IMR-90 (cell line): ENCODE measurements at regions not wholly inside any gene's neighbourhood (a gene's known extent, or its start where the extent isn't known, plus 50 kb on each side); places are given as distances from the start of the nearest gene placed in this dataset.

Experiments used
- ATAC-seq: fragments of 200-7000 bp; cut with Tn5 transposase; 2 replicates; pipeline ENCODE4 v1.9.1; 2020; ENCODE audit warnings: low read depth, mild to moderate bottlenecking, moderate library complexity
- BruUV-seq: library from RNA; stranded (reverse); fragments of 400-500 nt; replicated peaks from 2 replicates; lab custom pipeline; 2021; lab: Mats Ljungman, UMichigan
- CTCF ChIA-PET: fragments of 300-600 bp; formaldehyde crosslinking; extraction: SDS; loops from one replicate; lab custom pipeline; 2021; ENCODE audit warnings: antibody characterized with exemption; lab: Yijun Ruan, JAX
- POLR2A ChIA-PET: fragments of 300-600 bp; sonication (Branson Sonifier 250); formaldehyde crosslinking; loops from one replicate; lab custom pipeline; 2022; ENCODE audit warnings: antibody characterized with exemption; ENCODE audit not compliant: unreplicated experiment; lab: Charles Lee
- DNase-seq: peaks from one replicate; pipeline ENCODE4 v3.0.0; 2013
- H2AFZ ChIP-seq: replicated peaks from 2 replicates; pipeline ENCODE3; 2013; ENCODE audit warnings: low read length, mild to moderate bottlenecking; ENCODE audit not compliant: poor library complexity
- H2AK5ac ChIP-seq: 2 replicates; pipeline ENCODE4 v1.6.1; 2013; ENCODE audit warnings: low read depth, low read length, inconsistent platforms
- H2AK9ac ChIP-seq: replicated peaks from 2 replicates; pipeline ENCODE3; 2013; ENCODE audit warnings: mild to moderate bottlenecking, low read depth, low read length, moderate library complexity; ENCODE audit not compliant: poor library complexity
- H2BK120ac ChIP-seq: 2 replicates; pipeline ENCODE4 v1.6.1; 2013; ENCODE audit warnings: low read depth, low read length, inconsistent platforms
- H2BK15ac ChIP-seq: 3 replicates; pipeline ENCODE4 v1.6.1; 2013; ENCODE audit warnings: low read depth, low read length, inconsistent platforms
- H2BK20ac ChIP-seq: 2 replicates; pipeline ENCODE4 v1.6.1; 2013; ENCODE audit warnings: low read depth, mild to moderate bottlenecking, inconsistent platforms, low read length, moderate library complexity
- H2BK5ac ChIP-seq: 2 replicates; pipeline ENCODE4 v1.6.1; 2013; ENCODE audit warnings: mild to moderate bottlenecking, low read depth, low read length, inconsistent platforms; ENCODE audit not compliant: poor library complexity, severe bottlenecking
- H3K14ac ChIP-seq: replicated peaks from 2 replicates; pipeline ENCODE4 v1.6.1; 2013; ENCODE audit warnings: low read depth, low read length, inconsistent platforms
- H3K18ac ChIP-seq: 2 replicates; pipeline ENCODE4 v1.6.1; 2013; ENCODE audit warnings: low read depth, low read length, control low read depth
- H3K23ac ChIP-seq: 2 replicates; pipeline ENCODE4 v1.6.1; 2013; ENCODE audit warnings: low read depth, low read length, inconsistent platforms
- H3K27ac ChIP-seq: 2 replicates; pipeline ENCODE4 v1.5.1; 2013; ENCODE audit warnings: mild to moderate bottlenecking, control low read depth, low read length; ENCODE audit not compliant: insufficient read depth
- H3K27me3 ChIP-seq: 2 replicates; pipeline ENCODE4 v1.6.1; 2013; ENCODE audit warnings: low read length; ENCODE audit not compliant: control insufficient read depth, insufficient read depth
- H3K36me3 ChIP-seq: 2 replicates; pipeline ENCODE4 v1.6.1; 2013; ENCODE audit warnings: low read length, mixed read lengths; ENCODE audit not compliant: control insufficient read depth, insufficient read depth
- H3K4ac ChIP-seq: 2 replicates; pipeline ENCODE4 v1.6.1; 2013; ENCODE audit warnings: low read depth, low read length, inconsistent platforms
- H3K4me1 ChIP-seq: 2 replicates; pipeline ENCODE4 v1.6.1; 2013; ENCODE audit warnings: low read length, mixed read lengths; ENCODE audit not compliant: control insufficient read depth, insufficient read depth
- H3K4me2 ChIP-seq: 2 replicates; pipeline ENCODE4 v1.6.1; 2013; ENCODE audit warnings: low read depth, mild to moderate bottlenecking, control low read depth, low read length, moderate library complexity
- H3K4me3 ChIP-seq: 2 replicates; pipeline ENCODE4 v1.5.1; 2013; ENCODE audit warnings: low read depth, mild to moderate bottlenecking, control low read depth, low read length, moderate library complexity; ENCODE audit not compliant: insufficient read depth
- H3K56ac ChIP-seq: 2 replicates; pipeline ENCODE4 v1.6.1; 2013; ENCODE audit warnings: low read length, inconsistent platforms; ENCODE audit not compliant: insufficient read depth; ENCODE audit errors: extremely low read depth
- H3K79me1 ChIP-seq, 2 experiments: 2 replicates each; pipeline ENCODE4 v1.6.1; 2013; ENCODE audit warnings: low read length in 2 of 2, inconsistent platforms in 1 of 2, low read depth in 1 of 2
- H3K9ac ChIP-seq: 2 replicates; pipeline ENCODE4 v1.6.1; 2013; ENCODE audit warnings: low read depth, low read length, control low read depth
- H3K9me1 ChIP-seq: 2 replicates; pipeline ENCODE4 v1.6.1; 2013; ENCODE audit warnings: low read length, inconsistent platforms; ENCODE audit not compliant: insufficient read depth
- H3K9me3 ChIP-seq: 2 replicates; pipeline ENCODE4 v1.6.1; 2013; ENCODE audit warnings: low read length; ENCODE audit not compliant: control insufficient read depth, insufficient read depth
- H4K20me1 ChIP-seq: 2 replicates; pipeline ENCODE4 v1.6.1; 2013; ENCODE audit warnings: low read length, inconsistent platforms; ENCODE audit not compliant: insufficient read depth
- H4K5ac ChIP-seq: 2 replicates; pipeline ENCODE4 v1.6.1; 2013; ENCODE audit warnings: mild to moderate bottlenecking, low read depth, low read length, control low read depth
- H4K8ac ChIP-seq, 2 experiments: 2 replicates each; pipeline ENCODE4 v1.6.1; 2013; ENCODE audit warnings: low read depth in 2 of 2, low read length in 2 of 2, control low read depth in 1 of 2, inconsistent platforms in 1 of 2
- H4K91ac ChIP-seq: 2 replicates; pipeline ENCODE4 v1.6.1; 2013; ENCODE audit warnings: low read depth, low read length, inconsistent platforms; ENCODE audit not compliant: insufficient read depth
- BHLHE40 ChIP-seq: fragments of 150-350 bp; IDR thresholded peaks from 2 replicates; pipeline ENCODE4 v1.6.1; 2016; ENCODE audit warnings: mild to moderate bottlenecking, low read depth, low read length
- MXI1 ChIP-seq: IDR thresholded peaks from 2 replicates; pipeline ENCODE4 v1.6.1; 2012; ENCODE audit warnings: low read depth, mild to moderate bottlenecking, low read length, moderate library complexity, borderline replicate concordance
- WGBS, 2 experiments: methylation state at CpG; one replicate each; pipeline versions ENCODE4 v1.1.5 to v1.1.7; 2013; ENCODE audit warnings: missing lambda C conversion rate in 2 of 2; ENCODE audit not compliant: insufficient read length in 1 of 2; ENCODE audit errors: extremely low coverage in 2 of 2; 5-methylcytosine and 5-hydroxymethylcytosine counted together
- dilution Hi-C: fragments of 300-500 bp; cut with HindIII; formaldehyde crosslinking; loops from one replicate; pipeline ENCODE4 v1.14.3; 2018; ENCODE audit warnings: low sequenced_read_pairs; ENCODE audit not compliant: unreplicated experiment
- in situ Hi-C: fragments of 300-500 bp; cut with MboI; formaldehyde crosslinking; loops from 3 replicates; pipeline ENCODE4 v1.14.3; 2019; ENCODE audit warnings: low sequenced_read_pairs, inconsistent platforms, mixed read lengths
- intact Hi-C: fragments of 100-400 bp; cut with micrococcal nuclease; formaldehyde crosslinking; loops from 2 replicates; pipeline ENCODE4 v1.10.0; 2022
- TF ChIP-seq, protein P1 (sequence below): fragments of 150-350 bp; IDR thresholded peaks from 2 replicates; pipeline ENCODE4 v1.6.1; 2017; ENCODE audit warnings: mild to moderate bottlenecking, antibody characterized with exemption, low read length, low read depth

GRCh38 chr2:150110548-150110947, 376.9 kb downstream of the RND3 start:
- no peak overlapping the region for H3K23ac ChIP-seq
- in situ Hi-C loops (no loop called here), dilution Hi-C loops (no loop called here), intact Hi-C loops (no loop called here)
- BruUV-seq: no TSS peak
- no peak overlapping the region; the same call in 1 of the 2 replicates for H3K14ac ChIP-seq
- no peak overlapping the region for H4K91ac ChIP-seq
- no peak overlapping the region for H3K56ac ChIP-seq
- WGBS, 2 experiments: no CpG with 5 or more reads among the region's 2 CpGs
- H3K9ac ChIP-seq: no peak overlapping the region
- ChIA-PET CTCF (no interaction called here), POLR2A (interaction anchor here (0.6 kb wide), 1 partner anchor 370 kb away, joined by 3 read pairs; no protein-coding TSS in a partner anchor)
- H3K79me1 ChIP-seq: no peaks in the 10 kb centered on the region
- no peak overlapping the region for H4K8ac ChIP-seq
- H3K4me3 ChIP-seq: no peak overlapping the region
- H3K18ac ChIP-seq: no peak overlapping the region
- H3K4ac ChIP-seq: no peak overlapping the region
- no peak overlapping the region for H2AFZ ChIP-seq
- no peaks in the 10 kb centered on the region for H3K9me3 ChIP-seq
- ATAC-seq: peak; percentile 69
- no peak overlapping the region for H2BK5ac ChIP-seq
- H3K27me3 ChIP-seq: no peaks in the 10 kb centered on the region
- H4K5ac ChIP-seq: no peak overlapping the region
- no peak overlapping the region for H2BK120ac ChIP-seq
- H3K4me2 ChIP-seq: no peak overlapping the region
- H2AK9ac ChIP-seq: no peak overlapping the region
- H3K9me1 ChIP-seq: peaks cover 2% of the 10 kb centered on the region; the same call in 1 of the 2 replicates
- no peak overlapping the region for H2BK20ac ChIP-seq
- H3K4me1 ChIP-seq: 0 out of 2 replicates have a peak, but pooled peaks cover 3% of the 10 kb centered on the region
- no peak overlapping the region for H3K27ac ChIP-seq
- TF ChIP-seq MXI1: no peak
- peak; percentile 67 for TF ChIP-seq BHLHE40
- TF ChIP-seq, protein P1, sequence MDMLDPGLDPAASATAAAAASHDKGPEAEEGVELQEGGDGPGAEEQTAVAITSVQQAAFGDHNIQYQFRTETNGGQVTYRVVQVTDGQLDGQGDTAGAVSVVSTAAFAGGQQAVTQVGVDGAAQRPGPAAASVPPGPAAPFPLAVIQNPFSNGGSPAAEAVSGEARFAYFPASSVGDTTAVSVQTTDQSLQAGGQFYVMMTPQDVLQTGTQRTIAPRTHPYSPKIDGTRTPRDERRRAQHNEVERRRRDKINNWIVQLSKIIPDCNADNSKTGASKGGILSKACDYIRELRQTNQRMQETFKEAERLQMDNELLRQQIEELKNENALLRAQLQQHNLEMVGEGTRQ: peak; percentile 16; the same call in 1 of the 2 replicates
- DNase-seq: peak; percentile 67
- peak overlapping the region; percentile 11; the same call in 1 of the 2 replicates for H2AK5ac ChIP-seq
- H2BK15ac ChIP-seq: no peak overlapping the region; the same call in 2 of the 3 replicates
- no peaks in the 10 kb centered on the region for H3K36me3 ChIP-seq
- no peaks in the 10 kb centered on the region for H4K20me1 ChIP-seq
